ENCODE measurements at regions not wholly inside any gene's neighbourhood (a gene's known extent, or its start where the extent isn't known, plus 50 kb on each side); places are given as distances from the start of the nearest gene placed in this dataset.

DNA sequence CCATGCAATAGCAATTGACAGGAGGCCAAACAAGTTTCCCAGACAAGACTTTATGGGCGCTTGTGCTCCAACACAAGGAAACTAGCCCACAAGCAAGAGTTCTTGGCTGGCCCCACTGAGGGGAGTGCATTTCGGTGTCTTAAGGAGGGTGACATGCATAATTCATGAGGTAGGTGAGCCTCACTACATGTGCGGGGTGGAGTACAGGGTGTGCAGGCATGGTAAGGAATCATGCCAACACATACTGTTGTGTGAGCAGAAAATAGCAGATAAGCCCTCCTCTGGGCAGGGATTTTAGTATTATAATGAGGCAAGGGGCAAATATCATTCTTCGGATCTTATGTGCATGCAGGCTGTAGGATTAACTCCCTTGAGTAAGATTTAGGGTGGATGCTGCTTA is 78.7 kb upstream of the SLC1A4 start:
- Histone ChIP-seq H3K9ac (no peak overlapping the region), H3K27ac (ENCODE audit: low read depth in 2 of 2, low read length in 1 of 2) (no peak overlapping the region), H3K9me2 (no peaks in the 10 kb centered on the region), H3F3A (replicated peaks; ENCODE audit: insufficient read depth) (no peaks in the 10 kb centered on the region), H3K4me1 (ENCODE audit: control insufficient read depth in 1 of 2, insufficient read depth in 2 of 2, low read depth in 1 of 2, low read length in 1 of 2) (no peaks in the 10 kb centered on the region), H3K79me2 (ENCODE audit: insufficient read depth) (no peaks in the 10 kb centered on the region), H3K27me3 (ENCODE audit: insufficient read depth) (no peaks in the 10 kb centered on the region; the same call in 1 of the 2 replicates), H3K4me3 (ENCODE audit: low read depth in 2 of 2, low read length in 1 of 2) (no peak overlapping the region), H4K20me1 (ENCODE audit: insufficient read depth) (no peaks in the 10 kb centered on the region), H3K9me3 (no peaks in the 10 kb centered on the region), H2AFZ (ENCODE audit: low read depth) (no peak overlapping the region), H3K36me3 (replicated peaks in 1 of 2; ENCODE audit: control insufficient read depth in 1 of 2, insufficient read depth in 2 of 2, low read length in 1 of 2) (no peaks in the 10 kb centered on the region), H3K4me2 (no peak overlapping the region)
- CTCF ChIA-PET: no interaction called here
- POLR2A ChIA-PET: no interaction called here
- TF ChIP-seq JUND (IDR thresholded peaks at IDR 0.05) (no peak), FOXJ3 (CRISPR knock-in tag; IDR thresholded peaks at IDR 0.05) (no peak), EP300 (IDR thresholded peaks at IDR 0.05; ENCODE audit: borderline replicate concordance in 1 of 2, low read depth in 1 of 2, low read length in 1 of 2) (no peak), TEAD4 (IDR thresholded peaks at IDR 0.05; ENCODE audit: borderline replicate concordance, insufficient read depth) (no peak), MEF2A (IDR thresholded peaks at IDR 0.05; ENCODE audit: borderline replicate concordance, low read depth) (no peak), ELF1 (IDR thresholded peaks at IDR 0.05) (no peak), RCOR1 (IDR thresholded peaks at IDR 0.05; ENCODE audit: low read length) (no peak), GATA2 (CRISPR knock-in tag; IDR thresholded peaks at IDR 0.05) (no peak), POLR2AphosphoS5 (IDR thresholded peaks at IDR 0.05; ENCODE audit: low read depth, low read length) (no peak), SMC3 (IDR thresholded peaks at IDR 0.05; ENCODE audit: low read depth, low read length) (no peak), NFIC (IDR thresholded peaks at IDR 0.05; ENCODE audit: borderline replicate concordance) (no peak), SIN3A (IDR thresholded peaks at IDR 0.05; ENCODE audit: borderline replicate concordance, low read depth, low read length) (no peak), RAD21 (IDR thresholded peaks at IDR 0.05; ENCODE audit: low read length) (no peak), IRF3 (IDR thresholded peaks at IDR 0.05; ENCODE audit: low read depth, low read length) (no peak)
- TF ChIP-seq, protein P1, sequence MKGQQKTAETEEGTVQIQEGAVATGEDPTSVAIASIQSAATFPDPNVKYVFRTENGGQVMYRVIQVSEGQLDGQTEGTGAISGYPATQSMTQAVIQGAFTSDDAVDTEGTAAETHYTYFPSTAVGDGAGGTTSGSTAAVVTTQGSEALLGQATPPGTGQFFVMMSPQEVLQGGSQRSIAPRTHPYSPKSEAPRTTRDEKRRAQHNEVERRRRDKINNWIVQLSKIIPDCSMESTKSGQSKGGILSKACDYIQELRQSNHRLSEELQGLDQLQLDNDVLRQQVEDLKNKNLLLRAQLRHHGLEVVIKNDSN (IDR thresholded peaks at IDR 0.05; ENCODE audit: borderline replicate concordance, low read depth): no peak
- TF ChIP-seq, protein P2, sequence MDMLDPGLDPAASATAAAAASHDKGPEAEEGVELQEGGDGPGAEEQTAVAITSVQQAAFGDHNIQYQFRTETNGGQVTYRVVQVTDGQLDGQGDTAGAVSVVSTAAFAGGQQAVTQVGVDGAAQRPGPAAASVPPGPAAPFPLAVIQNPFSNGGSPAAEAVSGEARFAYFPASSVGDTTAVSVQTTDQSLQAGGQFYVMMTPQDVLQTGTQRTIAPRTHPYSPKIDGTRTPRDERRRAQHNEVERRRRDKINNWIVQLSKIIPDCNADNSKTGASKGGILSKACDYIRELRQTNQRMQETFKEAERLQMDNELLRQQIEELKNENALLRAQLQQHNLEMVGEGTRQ (IDR thresholded peaks at IDR 0.05; ENCODE audit: borderline replicate concordance, low read depth, low read length): no peak
- DNase-seq: no peak
- 84% methylated on average over 4 of the region's 4 CpGs for WGBS (ENCODE audit: low lambda C conversion rate)

DNA sequence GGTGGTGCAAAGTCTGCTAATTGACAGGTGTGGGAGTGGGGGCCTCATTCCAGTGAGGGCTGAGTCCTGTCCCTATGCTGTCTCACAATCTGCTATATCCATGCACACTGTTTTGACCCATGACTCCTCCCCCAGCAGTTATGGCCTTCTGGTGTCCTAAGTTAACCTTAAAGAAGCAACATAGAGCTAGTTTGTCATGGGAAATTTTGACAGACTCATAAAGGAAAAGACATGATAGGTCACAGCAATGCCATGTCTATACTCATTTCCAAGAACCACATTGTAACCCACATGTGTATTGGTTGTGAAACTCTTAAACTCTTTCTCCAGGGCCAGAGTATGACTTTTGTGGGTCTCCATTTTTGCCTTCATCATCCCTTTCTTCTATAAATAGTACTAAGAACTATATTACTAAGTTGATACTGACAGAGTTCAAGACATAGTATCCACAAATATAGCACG is 78.2 kb upstream of the SLC1A4 start:
- Histone ChIP-seq H4K20me1 (ENCODE audit: insufficient read depth) (no peaks in the 10 kb centered on the region), H3F3A (replicated peaks; ENCODE audit: insufficient read depth) (no peaks in the 10 kb centered on the region), H3K79me2 (ENCODE audit: insufficient read depth) (no peaks in the 10 kb centered on the region), H3K36me3 (replicated peaks in 1 of 2; ENCODE audit: control insufficient read depth in 1 of 2, insufficient read depth in 2 of 2, low read length in 1 of 2) (no peaks in the 10 kb centered on the region), H3K9ac (no peak overlapping the region), H2AFZ (ENCODE audit: low read depth) (no peak overlapping the region; the same call in 1 of the 2 replicates), H3K27ac (ENCODE audit: low read depth in 2 of 2, low read length in 1 of 2) (no peak overlapping the region), H3K4me1 (ENCODE audit: control insufficient read depth in 1 of 2, insufficient read depth in 2 of 2, low read depth in 1 of 2, low read length in 1 of 2) (no peaks in the 10 kb centered on the region), H3K4me3 (ENCODE audit: low read depth in 2 of 2, low read length in 1 of 2) (no peak overlapping the region), H3K27me3 (ENCODE audit: insufficient read depth) (no peaks in the 10 kb centered on the region; the same call in 1 of the 2 replicates), H3K9me2 (no peaks in the 10 kb centered on the region), H3K9me3 (no peaks in the 10 kb centered on the region), H3K4me2 (no peak overlapping the region)
- no peak for DNase-seq
- POLR2A ChIA-PET: no interaction called here
- CTCF ChIA-PET: no interaction called here
- TF ChIP-seq CHD2 (IDR thresholded peaks at IDR 0.05; ENCODE audit: low read length, partially characterized antibody): no peak
- TF ChIP-seq, protein P1 (IDR thresholded peaks at IDR 0.05; ENCODE audit: borderline replicate concordance, low read depth): no peak
- no peak for TF ChIP-seq YY1 (IDR thresholded peaks at IDR 0.05; ENCODE audit: low read depth)
- TF ChIP-seq GABPA (IDR thresholded peaks at IDR 0.05; ENCODE audit: low read depth): no peak
- no peak for TF ChIP-seq FOXM1 (IDR thresholded peaks at IDR 0.05; ENCODE audit: low read depth)
- TF ChIP-seq FOSL2 (IDR thresholded peaks at IDR 0.05; ENCODE audit: borderline replicate concordance, low read depth): no peak
- no peak for TF ChIP-seq NFIC (IDR thresholded peaks at IDR 0.05; ENCODE audit: borderline replicate concordance)
- no peak for TF ChIP-seq TAF1 (IDR thresholded peaks at IDR 0.05; ENCODE audit: borderline replicate concordance, low read depth, low read length)
- TF ChIP-seq SMC3 (IDR thresholded peaks at IDR 0.05; ENCODE audit: low read depth, low read length): no peak
- 26% methylated on average over 1 of the region's 1 CpG for WGBS (ENCODE audit: low lambda C conversion rate)
